ENCODE measurements at regions not wholly inside any gene's neighbourhood (a gene's known extent, or its start where the extent isn't known, plus 50 kb on each side); places are given as distances from the start of the nearest gene placed in this dataset.

DNA sequence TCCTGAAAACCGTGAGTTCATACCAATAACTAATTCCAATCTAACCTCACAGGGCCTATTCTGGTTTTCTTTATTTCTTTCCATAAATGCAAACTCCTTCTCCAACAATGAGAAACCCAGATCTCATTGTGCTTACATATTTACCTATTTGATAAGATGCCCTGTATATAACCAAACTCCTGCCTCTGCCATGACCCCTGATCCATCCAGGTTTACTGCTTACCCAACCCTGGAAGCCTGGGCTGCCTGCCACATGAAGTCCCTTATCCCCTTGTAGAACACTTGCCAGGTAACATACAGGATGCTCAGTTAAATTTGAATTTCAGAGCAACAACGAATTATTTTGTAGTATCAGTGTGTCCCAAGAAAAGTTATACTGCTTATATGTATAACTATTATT, 766.1 kb downstream of the LTN1 start:
- TF ChIP-seq, protein P1, sequence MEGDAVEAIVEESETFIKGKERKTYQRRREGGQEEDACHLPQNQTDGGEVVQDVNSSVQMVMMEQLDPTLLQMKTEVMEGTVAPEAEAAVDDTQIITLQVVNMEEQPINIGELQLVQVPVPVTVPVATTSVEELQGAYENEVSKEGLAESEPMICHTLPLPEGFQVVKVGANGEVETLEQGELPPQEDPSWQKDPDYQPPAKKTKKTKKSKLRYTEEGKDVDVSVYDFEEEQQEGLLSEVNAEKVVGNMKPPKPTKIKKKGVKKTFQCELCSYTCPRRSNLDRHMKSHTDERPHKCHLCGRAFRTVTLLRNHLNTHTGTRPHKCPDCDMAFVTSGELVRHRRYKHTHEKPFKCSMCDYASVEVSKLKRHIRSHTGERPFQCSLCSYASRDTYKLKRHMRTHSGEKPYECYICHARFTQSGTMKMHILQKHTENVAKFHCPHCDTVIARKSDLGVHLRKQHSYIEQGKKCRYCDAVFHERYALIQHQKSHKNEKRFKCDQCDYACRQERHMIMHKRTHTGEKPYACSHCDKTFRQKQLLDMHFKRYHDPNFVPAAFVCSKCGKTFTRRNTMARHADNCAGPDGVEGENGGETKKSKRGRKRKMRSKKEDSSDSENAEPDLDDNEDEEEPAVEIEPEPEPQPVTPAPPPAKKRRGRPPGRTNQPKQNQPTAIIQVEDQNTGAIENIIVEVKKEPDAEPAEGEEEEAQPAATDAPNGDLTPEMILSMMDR (conservative IDR thresholded peaks at IDR 0.05 in 1 of 2, IDR thresholded peaks at IDR 0.05 in 1 of 2; ENCODE audit: extremely low read depth in 1 of 2, insufficient read depth in 1 of 2, low read depth in 1 of 2, low read length in 2 of 2), result no peak
- TF ChIP-seq EZH2 (IDR thresholded peaks at IDR 0.05; ENCODE audit: borderline replicate concordance, low read length), result no peak
